ENCODE measurements at regions not wholly inside any gene's neighbourhood (a gene's known extent, or its start where the extent isn't known, plus 50 kb on each side); places are given as distances from the start of the nearest gene placed in this dataset.

- peak overlapping the region; percentile 28; the same call in 1 of the 2 replicates for H3K4me3 ChIP-seq (ENCODE audit: insufficient read depth, low read depth, low read length)
- no peak overlapping the region for H3K18ac ChIP-seq (ENCODE audit: low read depth, low read length)
- H2BK15ac ChIP-seq (ENCODE audit: low read depth, low read length), result no peak overlapping the region
- H3K9ac ChIP-seq (ENCODE audit: low read depth, low read length), result no peak overlapping the region
- H4K8ac ChIP-seq (ENCODE audit: low read depth in 2 of 2, low read length in 2 of 2), result no peak overlapping the region
- H2AFZ ChIP-seq (replicated peaks; ENCODE audit: low read length, poor library complexity), result no peak overlapping the region
- peak overlapping the region; percentile 33; the same call in 1 of the 2 replicates for H3K4me2 ChIP-seq (ENCODE audit: low read depth, low read length)
- H4K5ac ChIP-seq (ENCODE audit: low read depth, low read length), result no peak overlapping the region
- H3K27ac ChIP-seq (ENCODE audit: insufficient read depth, low read length), result no peak overlapping the region
- H3K9me3 ChIP-seq (ENCODE audit: control insufficient read depth, insufficient read depth, low read length), result no peaks in the 10 kb centered on the region; the same call in 1 of the 2 replicates
- H4K20me1 ChIP-seq (ENCODE audit: insufficient read depth, low read length), result no peaks in the 10 kb centered on the region
- TF ChIP-seq FOS (IDR thresholded peaks at IDR 0.05; ENCODE audit: low read depth, low read length), result no peak
- no peak for TF ChIP-seq RCOR1 (IDR thresholded peaks at IDR 0.05; ENCODE audit: insufficient replicate concordance, low read length)
- TF ChIP-seq CHD1 (IDR thresholded peaks at IDR 0.05; ENCODE audit: low read depth, low read length), result no peak
- no peak for TF ChIP-seq RFX5 (IDR thresholded peaks at IDR 0.05; ENCODE audit: low read depth, low read length)
- TF ChIP-seq CTCF (conservative IDR thresholded peaks at IDR 0.05; ENCODE audit: low read depth, low read length), result no peak
- TF ChIP-seq BHLHE40 (IDR thresholded peaks at IDR 0.05; ENCODE audit: low read depth, low read length), result no peak
- TF ChIP-seq USF2 (IDR thresholded peaks at IDR 0.05; ENCODE audit: low read depth, low read length), result no peak
- TF ChIP-seq MAFK (IDR thresholded peaks at IDR 0.05; ENCODE audit: low read depth, low read length), result no peak
- TF ChIP-seq RAD21 (IDR thresholded peaks at IDR 0.05; ENCODE audit: low read length), result no peak
- no peak for TF ChIP-seq POLR2A (IDR thresholded peaks at IDR 0.05; ENCODE audit: low read depth, low read length)
- no peak overlapping the region for H3K14ac ChIP-seq (replicated peaks; ENCODE audit: low read depth, low read length)
- ChIA-PET POLR2A (ENCODE audit: unreplicated experiment) (no interaction called here), CTCF (no interaction called here)
- H3K4ac ChIP-seq (ENCODE audit: low read depth, low read length), result no peak overlapping the region
- WGBS, 2 experiments (ENCODE audit: extremely low coverage in 2 of 2, insufficient read length in 1 of 2), result no CpG with 5 or more reads among the region's 10 CpGs
- no peaks in the 10 kb centered on the region for H3K9me1 ChIP-seq (ENCODE audit: insufficient read depth, low read length)
- in situ Hi-C loops (cut with MboI; ENCODE audit: low sequenced_read_pairs), result no loop called here
- dilution Hi-C loops (cut with HindIII; ENCODE audit: low sequenced_read_pairs, unreplicated experiment), result no loop called here
- no peak overlapping the region for H2BK5ac ChIP-seq (ENCODE audit: low read depth, low read length, poor library complexity, severe bottlenecking)
- H3K27me3 ChIP-seq (ENCODE audit: control insufficient read depth, insufficient read depth, low read length), result no peaks in the 10 kb centered on the region; the same call in 1 of the 2 replicates
- no peak overlapping the region for H2BK20ac ChIP-seq (ENCODE audit: low read depth, low read length)
- BruUV-seq (replicated peaks), result no TSS peak
- H4K91ac ChIP-seq (ENCODE audit: insufficient read depth, low read depth, low read length), result no peak overlapping the region
- no peaks in the 10 kb centered on the region for H3K36me3 ChIP-seq (ENCODE audit: control insufficient read depth, insufficient read depth, low read length)
- no peak overlapping the region for H2AK9ac ChIP-seq (replicated peaks; ENCODE audit: low read depth, low read length, poor library complexity)
- H3K4me1 ChIP-seq (ENCODE audit: control insufficient read depth, insufficient read depth, low read length), result no peaks in the 10 kb centered on the region
- H3K56ac ChIP-seq (ENCODE audit: extremely low read depth, insufficient read depth, low read length), result no peak overlapping the region
- no peaks in the 10 kb centered on the region for H3K79me1 ChIP-seq (ENCODE audit: low read depth in 1 of 2, low read length in 2 of 2)
- no peak overlapping the region for H2BK120ac ChIP-seq (ENCODE audit: low read depth, low read length)
- intact Hi-C loops (cut with micrococcal nuclease), result no loop called here
- no peak overlapping the region for H2AK5ac ChIP-seq (ENCODE audit: low read depth, low read length)
- DNase-seq (no peak), ATAC-seq (ENCODE audit: low read depth) (no peak)
- H3K23ac ChIP-seq (ENCODE audit: low read depth, low read length), result no peak overlapping the region
These were observed 119.3 kb upstream of the OR9Q1 start for GRCh38 chr11:57904376-57904775.
